RWPE1 (cell line): ENCODE measurements at regions not wholly inside any gene's neighbourhood (a gene's known extent, or its start where the extent isn't known, plus 50 kb on each side); places are given as distances from the start of the nearest gene placed in this dataset.
A peak's percentile ranks its signal among the peaks of the same experiment; 100 is the strongest.

Source experiments
- CTCF ChIA-PET: fragments of 350-600 bp; sonication (Branson Sonifier 250); formaldehyde crosslinking; extraction: SDS; loops from one replicate; lab custom pipeline; 2021; lab: Yijun Ruan, JAX
- POLR2A ChIA-PET: fragments of 400-600 bp; formaldehyde crosslinking; extraction: SDS; loops from one replicate; lab custom pipeline; 2020; ENCODE audit warnings: antibody characterized with exemption; ENCODE audit not compliant: low non-redundant PET; lab: Yijun Ruan, JAX
- DNase-seq: peaks from one replicate; pipeline ENCODE4 v3.0.0; 2012; ENCODE audit warnings: low spot score
- H3K27ac ChIP-seq: fragments of 450-650 bp; 2 replicates; pipeline ENCODE4 v1.5.1; 2017
- CTCF ChIP-seq: fragments of 450-650 bp; conservative IDR thresholded peaks from 2 replicates; pipeline ENCODE4 v1.5.1; 2017; ENCODE audit warnings: low read depth, mild to moderate bottlenecking

- TF ChIP-seq CTCF, result no peak
- ChIA-PET CTCF (interaction anchor here (0.6 to 1.0 kb wide), 2 partner anchors 149 to 251 kb away, joined by 3 read pairs; no protein-coding TSS in a partner anchor), POLR2A (no interaction called here)
- no peak for DNase-seq
- H3K27ac ChIP-seq, result no peak overlapping the region
Measured at GRCh38 chr2:117523711-117524238, 290.7 kb upstream of the DDX18 start.

GRCh38 chr2:117536139-117536538 is 278.4 kb upstream of the DDX18 start:
- H3K27ac ChIP-seq, result no peak overlapping the region
- no peak; the same call in 1 of the 2 replicates for TF ChIP-seq CTCF
- ChIA-PET POLR2A (no interaction called here), CTCF (interaction anchor here (0.6 to 1.2 kb wide), 8 partner anchors 8 to 1654 kb away, joined by 3 to 5 read pairs (median 3); no protein-coding TSS in a partner anchor)
- peak; percentile 7 for DNase-seq

- H3K27ac ChIP-seq, result no peak overlapping the region
- CTCF ChIA-PET, result interaction anchor here (0.6 kb wide), 1 partner anchor 36 kb away, joined by 3 read pairs; no protein-coding TSS in a partner anchor
- no peak for DNase-seq
Measured at GRCh38 chr2:117537032-117537431, 277.5 kb upstream of the DDX18 start.

GRCh38 chr2:117551858-117552257 is 262.6 kb upstream of the DDX18 start:
- ChIA-PET POLR2A (no interaction called here), CTCF (no interaction called here)
- DNase-seq, result no peak
- no peak for TF ChIP-seq CTCF
- no peak overlapping the region for H3K27ac ChIP-seq

More at GRCh38 chr2:117537032-117537431, 277.5 kb upstream of the DDX18 start:
- TF ChIP-seq CTCF, result no peak
- POLR2A ChIA-PET, result no interaction called here

- no peak for TF ChIP-seq CTCF
- CTCF ChIA-PET, result no interaction called here
- no peak overlapping the region for H3K27ac ChIP-seq
- no peak for DNase-seq
- POLR2A ChIA-PET, result no interaction called here
Measured at GRCh38 chr2:117553448-117553847, 261.0 kb upstream of the DDX18 start.

GRCh38 chr2:117555965-117556364 is 258.5 kb upstream of the DDX18 start:
- ChIA-PET POLR2A (no interaction called here), CTCF (interaction anchor here (0.8 kb wide), 1 partner anchor 20 kb away, joined by 5 read pairs; no protein-coding TSS in a partner anchor)
- no peak overlapping the region for H3K27ac ChIP-seq
- no peak for TF ChIP-seq CTCF
- no peak for DNase-seq
